ENCODE measurements at regions not wholly inside any gene's neighbourhood (a gene's known extent, or its start where the extent isn't known, plus 50 kb on each side); places are given as distances from the start of the nearest gene placed in this dataset.

GRCh38 chr3:83567935-83568334, 1390.9 kb upstream of the CADM2 start:
- Histone ChIP-seq H4K5ac (ENCODE audit: low read length) (no peak overlapping the region), H3K79me2 (ENCODE audit: control insufficient read depth, insufficient read depth, low read length) (no peaks in the 10 kb centered on the region), H2BK15ac (replicated peaks; ENCODE audit: low read depth) (no peak overlapping the region), H3K9ac (ENCODE audit: low read length) (no peak overlapping the region), H4K8ac (ENCODE audit: low read depth, low read length) (no peak overlapping the region), H2BK120ac (ENCODE audit: low read depth, low read length) (no peak overlapping the region), H3K4me1 (ENCODE audit: control insufficient read depth, low read depth, low read length) (no peaks in the 10 kb centered on the region), H3K56ac (ENCODE audit: low read length) (no peak overlapping the region), H3K18ac (ENCODE audit: low read length) (no peak overlapping the region), H3K23ac (ENCODE audit: low read length) (no peak overlapping the region), H3K79me1 (ENCODE audit: low read length) (no peaks in the 10 kb centered on the region), H3K4ac (ENCODE audit: low read depth, low read length) (no peak overlapping the region), H2AK5ac (ENCODE audit: low read length) (no peak overlapping the region), H2BK5ac (ENCODE audit: low read length) (no peak overlapping the region), H3K27me3 (ENCODE audit: insufficient read depth, low read length, poor library complexity) (no peaks in the 10 kb centered on the region), H3K4me3 (ENCODE audit: low read length) (no peak overlapping the region), H3K27ac (ENCODE audit: low read depth, low read length) (no peak overlapping the region), H3K36me3 (ENCODE audit: control insufficient read depth, insufficient read depth, low read length) (no peaks in the 10 kb centered on the region), H3K4me2 (ENCODE audit: low read length) (no peak overlapping the region)
- no CpG with 5 or more reads among the region's 3 CpGs for WGBS (ENCODE audit: extremely low coverage, insufficient coverage, low lambda C conversion rate)
- DNase-seq, result no peak

- Histone ChIP-seq H3K27me3 (ENCODE audit: insufficient read depth, low read length, poor library complexity) (no peaks in the 10 kb centered on the region), H2AK5ac (ENCODE audit: low read length) (no peak overlapping the region), H2BK5ac (ENCODE audit: low read length) (no peak overlapping the region), H4K5ac (ENCODE audit: low read length) (no peak overlapping the region), H3K4ac (ENCODE audit: low read depth, low read length) (no peak overlapping the region), H4K8ac (ENCODE audit: low read depth, low read length) (no peak overlapping the region), H3K23ac (ENCODE audit: low read length) (no peak overlapping the region), H3K56ac (ENCODE audit: low read length) (no peak overlapping the region), H3K79me2 (ENCODE audit: control insufficient read depth, insufficient read depth, low read length) (no peaks in the 10 kb centered on the region), H3K9ac (ENCODE audit: low read length) (no peak overlapping the region), H3K79me1 (ENCODE audit: low read length) (no peaks in the 10 kb centered on the region), H3K4me3 (ENCODE audit: low read length) (no peak overlapping the region), H3K4me2 (ENCODE audit: low read length) (no peak overlapping the region), H3K27ac (ENCODE audit: low read depth, low read length) (no peak overlapping the region), H3K4me1 (ENCODE audit: control insufficient read depth, low read depth, low read length) (no peaks in the 10 kb centered on the region), H2BK15ac (replicated peaks; ENCODE audit: low read depth) (no peak overlapping the region), H3K36me3 (ENCODE audit: control insufficient read depth, insufficient read depth, low read length) (no peaks in the 10 kb centered on the region), H3K18ac (ENCODE audit: low read length) (no peak overlapping the region), H2BK120ac (ENCODE audit: low read depth, low read length) (no peak overlapping the region)
- DNase-seq, result no peak
- WGBS (ENCODE audit: extremely low coverage, insufficient coverage, low lambda C conversion rate), result no CpG with 5 or more reads among the region's 3 CpGs
Measured at GRCh38 chr3:83581546-83581945, 1377.2 kb upstream of the CADM2 start.

- Histone ChIP-seq H2AK5ac (ENCODE audit: low read length) (no peak overlapping the region), H2BK15ac (replicated peaks; ENCODE audit: low read depth) (no peak overlapping the region), H3K79me1 (ENCODE audit: low read length) (no peaks in the 10 kb centered on the region), H3K79me2 (ENCODE audit: control insufficient read depth, insufficient read depth, low read length) (no peaks in the 10 kb centered on the region), H3K18ac (ENCODE audit: low read length) (no peak overlapping the region), H3K4me2 (ENCODE audit: low read length) (no peak overlapping the region), H3K4me1 (ENCODE audit: control insufficient read depth, low read depth, low read length) (no peaks in the 10 kb centered on the region), H2BK120ac (ENCODE audit: low read depth, low read length) (no peak overlapping the region), H3K9ac (ENCODE audit: low read length) (no peak overlapping the region), H3K4ac (ENCODE audit: low read depth, low read length) (no peak overlapping the region), H4K5ac (ENCODE audit: low read length) (no peak overlapping the region), H3K27ac (ENCODE audit: low read depth, low read length) (no peak overlapping the region), H3K23ac (ENCODE audit: low read length) (no peak overlapping the region), H3K36me3 (ENCODE audit: control insufficient read depth, insufficient read depth, low read length) (no peaks in the 10 kb centered on the region), H3K56ac (ENCODE audit: low read length) (no peak overlapping the region), H3K4me3 (ENCODE audit: low read length) (no peak overlapping the region), H2BK5ac (ENCODE audit: low read length) (no peak overlapping the region), H4K8ac (ENCODE audit: low read depth, low read length) (no peak overlapping the region), H3K27me3 (ENCODE audit: insufficient read depth, low read length, poor library complexity) (no peaks in the 10 kb centered on the region)
- 100% methylated on average over 1 of the region's 2 CpGs for WGBS (ENCODE audit: extremely low coverage, insufficient coverage, low lambda C conversion rate)
- no peak for DNase-seq
Measured at GRCh38 chr3:83601704-83602103, 1357.1 kb upstream of the CADM2 start.

GRCh38 chr3:83622526-83622925, 1336.3 kb upstream of the CADM2 start:
- no peaks in the 10 kb centered on the region for H3K36me3 ChIP-seq (ENCODE audit: control insufficient read depth, insufficient read depth, low read length)
- no peak overlapping the region for H3K27ac ChIP-seq (ENCODE audit: low read depth, low read length)
- no peak for DNase-seq
- no peak overlapping the region for H3K4me3 ChIP-seq (ENCODE audit: low read length)
- H2BK15ac ChIP-seq (replicated peaks; ENCODE audit: low read depth), result no peak overlapping the region
- no peak overlapping the region for H3K4ac ChIP-seq (ENCODE audit: low read depth, low read length)
- H2BK120ac ChIP-seq (ENCODE audit: low read depth, low read length), result no peak overlapping the region
- H4K5ac ChIP-seq (ENCODE audit: low read length), result no peak overlapping the region
- no CpG with 5 or more reads among the region's 2 CpGs for WGBS (ENCODE audit: extremely low coverage, insufficient coverage, low lambda C conversion rate)
- H3K18ac ChIP-seq (ENCODE audit: low read length), result no peak overlapping the region
- H3K4me1 ChIP-seq (ENCODE audit: control insufficient read depth, low read depth, low read length), result no peaks in the 10 kb centered on the region
- H3K27me3 ChIP-seq (ENCODE audit: insufficient read depth, low read length, poor library complexity), result no peaks in the 10 kb centered on the region
- H3K23ac ChIP-seq (ENCODE audit: low read length), result no peak overlapping the region
- H4K8ac ChIP-seq (ENCODE audit: low read depth, low read length), result no peak overlapping the region
- no peak overlapping the region for H2BK5ac ChIP-seq (ENCODE audit: low read length)
- no peak overlapping the region for H3K56ac ChIP-seq (ENCODE audit: low read length)
- no peaks in the 10 kb centered on the region for H3K79me2 ChIP-seq (ENCODE audit: control insufficient read depth, insufficient read depth, low read length)
- no peak overlapping the region for H3K4me2 ChIP-seq (ENCODE audit: low read length)
- no peak overlapping the region for H2AK5ac ChIP-seq (ENCODE audit: low read length)
- H3K79me1 ChIP-seq (ENCODE audit: low read length), result no peaks in the 10 kb centered on the region
- no peak overlapping the region for H3K9ac ChIP-seq (ENCODE audit: low read length)

- Histone ChIP-seq H2BK15ac (replicated peaks; ENCODE audit: low read depth) (no peak overlapping the region), H4K5ac (ENCODE audit: low read length) (no peak overlapping the region), H3K79me2 (ENCODE audit: control insufficient read depth, insufficient read depth, low read length) (no peaks in the 10 kb centered on the region), H3K18ac (ENCODE audit: low read length) (no peak overlapping the region), H4K8ac (ENCODE audit: low read depth, low read length) (no peak overlapping the region), H3K4me2 (ENCODE audit: low read length) (no peak overlapping the region), H3K4me3 (ENCODE audit: low read length) (no peak overlapping the region), H3K27me3 (ENCODE audit: insufficient read depth, low read length, poor library complexity) (no peaks in the 10 kb centered on the region), H3K4ac (ENCODE audit: low read depth, low read length) (no peak overlapping the region), H2BK5ac (ENCODE audit: low read length) (no peak overlapping the region), H2BK120ac (ENCODE audit: low read depth, low read length) (no peak overlapping the region), H3K4me1 (ENCODE audit: control insufficient read depth, low read depth, low read length) (no peaks in the 10 kb centered on the region), H3K23ac (ENCODE audit: low read length) (no peak overlapping the region), H3K56ac (ENCODE audit: low read length) (no peak overlapping the region), H3K27ac (ENCODE audit: low read depth, low read length) (no peak overlapping the region), H2AK5ac (ENCODE audit: low read length) (no peak overlapping the region), H3K79me1 (ENCODE audit: low read length) (no peaks in the 10 kb centered on the region), H3K36me3 (ENCODE audit: control insufficient read depth, insufficient read depth, low read length) (no peaks in the 10 kb centered on the region), H3K9ac (ENCODE audit: low read length) (no peak overlapping the region)
- WGBS (ENCODE audit: extremely low coverage, insufficient coverage, low lambda C conversion rate), result no CpG with 5 or more reads among the region's 1 CpG
- DNase-seq, result no peak
Measured at GRCh38 chr3:83625261-83625660, 1333.5 kb upstream of the CADM2 start.

- Histone ChIP-seq H3K4me2 (ENCODE audit: low read length) (no peak overlapping the region), H3K27me3 (ENCODE audit: insufficient read depth, low read length, poor library complexity) (no peaks in the 10 kb centered on the region)
- no CpG with 5 or more reads among the region's 1 CpG for WGBS (ENCODE audit: extremely low coverage, insufficient coverage, low lambda C conversion rate)
Measured at GRCh38 chr3:83628471-83628870, 1330.3 kb upstream of the CADM2 start.

More at GRCh38 chr3:83628471-83628870, 1330.3 kb upstream of the CADM2 start:
- DNase-seq, result no peak
- no peaks in the 10 kb centered on the region for H3K79me1 ChIP-seq (ENCODE audit: low read length)
- H3K9ac ChIP-seq (ENCODE audit: low read length), result no peak overlapping the region
- H3K56ac ChIP-seq (ENCODE audit: low read length), result no peak overlapping the region
- no peak overlapping the region for H3K4me3 ChIP-seq (ENCODE audit: low read length)
- H2BK15ac ChIP-seq (replicated peaks; ENCODE audit: low read depth), result no peak overlapping the region
- H3K4me1 ChIP-seq (ENCODE audit: control insufficient read depth, low read depth, low read length), result no peaks in the 10 kb centered on the region
- H3K18ac ChIP-seq (ENCODE audit: low read length), result no peak overlapping the region
- no peak overlapping the region for H2BK5ac ChIP-seq (ENCODE audit: low read length)
- H3K36me3 ChIP-seq (ENCODE audit: control insufficient read depth, insufficient read depth, low read length), result no peaks in the 10 kb centered on the region
- no peak overlapping the region for H4K5ac ChIP-seq (ENCODE audit: low read length)
- H3K27ac ChIP-seq (ENCODE audit: low read depth, low read length), result no peak overlapping the region
- no peak overlapping the region for H2BK120ac ChIP-seq (ENCODE audit: low read depth, low read length)
- no peak overlapping the region for H4K8ac ChIP-seq (ENCODE audit: low read depth, low read length)
- H2AK5ac ChIP-seq (ENCODE audit: low read length), result no peak overlapping the region
- no peak overlapping the region for H3K4ac ChIP-seq (ENCODE audit: low read depth, low read length)
- H3K79me2 ChIP-seq (ENCODE audit: control insufficient read depth, insufficient read depth, low read length), result no peaks in the 10 kb centered on the region
- no peak overlapping the region for H3K23ac ChIP-seq (ENCODE audit: low read length)

Measured in mesendoderm (in vitro differentiated cells).